ENCODE measurements at regions not wholly inside any gene's neighbourhood (a gene's known extent, or its start where the extent isn't known, plus 50 kb on each side); places are given as distances from the start of the nearest gene placed in this dataset.

DNA sequence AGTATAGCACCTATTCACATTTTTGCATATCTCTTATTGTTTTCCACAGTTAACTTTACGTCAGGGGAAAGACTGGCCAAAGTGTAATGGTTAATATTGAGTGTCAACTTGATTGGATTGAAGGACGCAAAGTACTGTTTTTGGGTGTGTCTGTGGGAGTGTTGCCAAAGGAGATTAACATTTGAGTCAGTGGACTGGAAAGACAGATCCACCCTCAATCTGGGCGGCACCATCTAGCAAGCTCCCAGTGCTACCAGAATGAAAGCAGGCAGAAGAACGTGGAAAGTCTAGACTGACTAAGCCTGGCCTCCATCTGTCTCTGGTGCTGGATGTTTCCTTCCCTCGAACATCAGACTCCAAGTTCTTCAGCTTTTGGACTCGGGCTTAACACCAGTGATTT is 1900.7 kb upstream of the RAG2 start:
- 61 to 74% (median 68%) methylated on average over 6 of the region's 6 CpGs for WGBS, 5 donors
- H3K27me3 ChIP-seq = no peaks in the 10 kb centered on the region
- no peak overlapping the region for H3K27ac ChIP-seq
- intact Hi-C loops (cut with DNase I; ENCODE audit: low total_unique reads) = no loop called here
- no peak overlapping the region for H3K4me3 ChIP-seq
- TF ChIP-seq, protein P1, sequence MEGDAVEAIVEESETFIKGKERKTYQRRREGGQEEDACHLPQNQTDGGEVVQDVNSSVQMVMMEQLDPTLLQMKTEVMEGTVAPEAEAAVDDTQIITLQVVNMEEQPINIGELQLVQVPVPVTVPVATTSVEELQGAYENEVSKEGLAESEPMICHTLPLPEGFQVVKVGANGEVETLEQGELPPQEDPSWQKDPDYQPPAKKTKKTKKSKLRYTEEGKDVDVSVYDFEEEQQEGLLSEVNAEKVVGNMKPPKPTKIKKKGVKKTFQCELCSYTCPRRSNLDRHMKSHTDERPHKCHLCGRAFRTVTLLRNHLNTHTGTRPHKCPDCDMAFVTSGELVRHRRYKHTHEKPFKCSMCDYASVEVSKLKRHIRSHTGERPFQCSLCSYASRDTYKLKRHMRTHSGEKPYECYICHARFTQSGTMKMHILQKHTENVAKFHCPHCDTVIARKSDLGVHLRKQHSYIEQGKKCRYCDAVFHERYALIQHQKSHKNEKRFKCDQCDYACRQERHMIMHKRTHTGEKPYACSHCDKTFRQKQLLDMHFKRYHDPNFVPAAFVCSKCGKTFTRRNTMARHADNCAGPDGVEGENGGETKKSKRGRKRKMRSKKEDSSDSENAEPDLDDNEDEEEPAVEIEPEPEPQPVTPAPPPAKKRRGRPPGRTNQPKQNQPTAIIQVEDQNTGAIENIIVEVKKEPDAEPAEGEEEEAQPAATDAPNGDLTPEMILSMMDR (IDR thresholded peaks at IDR 0.05) = no peak
- no peaks in the 10 kb centered on the region for H3K36me3 ChIP-seq
- no peak for DNase-seq
- H3K9me3 ChIP-seq = peaks cover 0 to 5% (median 0%) of the 10 kb centered on the region in 4 donors
- no peaks in the 10 kb centered on the region for H3K4me1 ChIP-seq

DNA sequence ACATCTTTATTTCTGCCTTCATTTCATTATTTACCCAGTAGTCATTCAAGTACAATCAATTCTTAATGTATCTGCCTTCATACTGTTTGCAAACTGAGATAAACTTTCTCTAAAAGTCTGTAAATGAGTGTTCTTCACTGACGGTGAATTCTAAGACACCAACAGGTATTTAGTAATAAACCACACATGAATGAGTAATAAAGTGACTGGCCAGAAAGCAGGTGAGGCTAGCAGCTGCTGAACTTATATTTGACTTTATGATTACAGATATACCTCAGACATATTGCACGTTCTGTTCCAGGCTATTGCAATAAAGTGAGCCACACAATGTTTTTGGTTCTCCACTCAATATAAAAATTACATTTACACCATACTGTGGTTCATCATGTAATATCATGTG is 1894.0 kb upstream of the RAG2 start:
- DNase-seq = no peak
- H3K36me3 ChIP-seq = no peaks in the 10 kb centered on the region
- no peaks in the 10 kb centered on the region for H3K9me3 ChIP-seq

DNA sequence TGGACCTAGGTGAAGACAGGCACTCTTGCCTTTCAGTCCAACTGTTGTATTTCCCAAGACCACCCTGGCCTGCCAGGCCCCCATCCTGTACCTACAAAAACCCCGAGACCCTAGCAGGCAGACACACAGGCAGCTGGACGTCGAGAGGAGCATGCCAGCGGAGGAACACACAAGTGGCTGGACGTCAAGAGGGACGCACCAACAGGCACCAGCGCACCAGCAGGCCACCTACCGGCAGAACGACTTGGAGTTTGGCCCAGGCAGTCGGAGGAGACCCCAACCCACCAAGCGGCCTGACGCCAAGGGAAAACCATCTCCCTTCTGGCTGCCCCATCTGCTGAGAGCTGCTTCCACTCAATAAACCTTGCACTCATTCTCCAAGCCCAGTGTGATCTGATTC is 1883.4 kb upstream of the RAG2 start:
- Histone ChIP-seq H3K27ac (no peak overlapping the region), H3K27me3 (no peaks in the 10 kb centered on the region), H3K36me3 (no peaks in the 10 kb centered on the region), H3K4me1 (no peaks in the 10 kb centered on the region), H3K4me3 (no peak overlapping the region), H3K9me3 (no peaks in the 10 kb centered on the region)
- intact Hi-C loops (cut with DNase I; ENCODE audit: low total_unique reads) = no loop called here
- DNase-seq = no peak
- TF ChIP-seq POLR2AphosphoS5 (IDR thresholded peaks at IDR 0.05) = no peak
- no peak for TF ChIP-seq EP300 (IDR thresholded peaks at IDR 0.05)
- TF ChIP-seq POLR2A (IDR thresholded peaks at IDR 0.05) = no peak
- TF ChIP-seq, protein P1 (IDR thresholded peaks at IDR 0.05) = no peak
- WGBS, 5 donors = 90 to 97% (median 96%) methylated on average over 10 to 12 of the region's 12 CpGs

More for the DNA sequence above, 1894.0 kb upstream of the RAG2 start:
- 44 to 62% (median 57%) methylated on average over 2 of the region's 2 CpGs for WGBS, 5 donors
- no peak overlapping the region for H3K27ac ChIP-seq
- intact Hi-C loops (cut with DNase I; ENCODE audit: low total_unique reads) = no loop called here
- TF ChIP-seq POLR2AphosphoS5 (IDR thresholded peaks at IDR 0.05) (no peak), EP300 (IDR thresholded peaks at IDR 0.05) (no peak)
- TF ChIP-seq, protein P1 (IDR thresholded peaks at IDR 0.05) = no peak
- H3K4me1 ChIP-seq = no peaks in the 10 kb centered on the region
- no peak overlapping the region for H3K4me3 ChIP-seq
- H3K27me3 ChIP-seq = no peaks in the 10 kb centered on the region

DNA sequence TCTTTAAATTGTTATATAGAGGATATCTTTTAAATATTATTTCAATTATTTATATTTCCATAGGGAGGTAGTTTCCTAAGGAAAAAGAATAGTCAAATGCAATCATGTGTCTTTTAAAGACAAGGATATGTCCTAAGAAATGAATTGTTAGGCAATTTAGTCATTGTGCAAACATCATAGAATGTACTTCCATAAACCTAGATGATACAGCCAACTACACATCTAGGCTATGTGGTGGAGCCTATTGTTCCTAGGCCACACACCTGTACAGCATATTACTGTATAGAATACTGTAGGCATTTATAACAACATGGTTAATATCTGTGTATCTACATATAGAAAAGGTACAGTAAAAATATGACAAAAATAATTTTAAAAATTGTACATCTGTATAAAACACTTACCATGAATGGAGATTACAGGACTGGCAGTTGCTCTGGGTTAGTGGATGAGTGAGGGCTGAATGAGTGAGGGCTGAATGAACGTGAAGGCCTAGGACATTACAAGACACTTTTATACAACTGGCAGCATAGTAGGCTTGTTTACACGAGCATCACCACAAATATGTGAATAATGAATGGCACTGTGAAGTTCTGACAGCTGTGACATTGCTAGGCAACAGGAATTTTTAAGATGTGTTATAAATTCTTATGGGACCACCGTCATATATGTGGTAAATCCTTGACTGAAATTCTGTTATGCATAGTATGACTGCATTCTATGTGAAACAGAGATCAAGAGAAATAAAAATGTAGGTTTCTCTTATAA is 1879.0 kb upstream of the RAG2 start:
- 52 to 65% (median 54%) methylated on average over 3 of the region's 3 CpGs for WGBS, 5 donors
- intact Hi-C loops (cut with DNase I; ENCODE audit: low total_unique reads) = no loop called here
- Histone ChIP-seq H3K4me1 (no peaks in the 10 kb centered on the region), H3K27ac (no peak overlapping the region), H3K36me3 (no peaks in the 10 kb centered on the region), H3K4me3 (no peak overlapping the region), H3K9me3 (no peaks in the 10 kb centered on the region), H3K27me3 (no peaks in the 10 kb centered on the region)
- no peak for TF ChIP-seq POLR2A (IDR thresholded peaks at IDR 0.05)
- no peak for TF ChIP-seq POLR2AphosphoS5 (IDR thresholded peaks at IDR 0.05)
- TF ChIP-seq, protein P1 (IDR thresholded peaks at IDR 0.05) = no peak
- TF ChIP-seq EP300 (IDR thresholded peaks at IDR 0.05) = no peak
- DNase-seq = no peak

Data from stomach (tissue), 8 donors.